CD14-positive monocyte (primary cell): ENCODE measurements at regions not wholly inside any gene's neighbourhood (a gene's known extent, or its start where the extent isn't known, plus 50 kb on each side); places are given as distances from the start of the nearest gene placed in this dataset.

Experiments used
- DNase-seq, 3 donors: peaks; one replicate each; pipeline ENCODE4 v3.0.0-alpha.2; 2011 to 2022
- H2AFZ ChIP-seq: 2 replicates; pipeline ENCODE4 v1.6.0; 2012; ENCODE audit warnings: mild to moderate bottlenecking, low read depth, low read length, inconsistent platforms; ENCODE audit not compliant: insufficient read depth, poor library complexity, severe bottlenecking
- H3K27ac ChIP-seq, 2 donors: 1 replicate in 1 of 2; 2 replicates in 1 of 2; pipeline ENCODE4 v1.5.1; 2012 to 2013; ENCODE audit warnings: low read length in 2 of 2, control low read depth in 1 of 2, inconsistent platforms in 1 of 2, low read depth in 1 of 2, mild to moderate bottlenecking in 1 of 2
- H3K27me3 ChIP-seq, 2 donors: one replicate each; pipeline versions ENCODE4 v1.6.0 to v1.6.1; 2011 to 2013; ENCODE audit warnings: low read length in 2 of 2; ENCODE audit not compliant: control insufficient read depth in 2 of 2, insufficient read depth in 2 of 2
- H3K36me3 ChIP-seq, 2 donors: replicated peaks in 1 of 2; 1 replicate in 1 of 2; 2 replicates in 1 of 2; pipeline versions ENCODE4 v1.5.1 to v1.6.1; 2012 to 2013; ENCODE audit warnings: low read length in 2 of 2, control low read depth in 1 of 2, inconsistent platforms in 1 of 2, mild to moderate bottlenecking in 1 of 2; ENCODE audit not compliant: insufficient read depth in 2 of 2, control insufficient read depth in 1 of 2
- H3K4me1 ChIP-seq, 2 donors: 1 replicate in 1 of 2; 2 replicates in 1 of 2; pipeline versions ENCODE4 v1.5.1 to v1.6.1; 2012 to 2013; ENCODE audit warnings: low read length in 2 of 2, control low read depth in 1 of 2, inconsistent platforms in 1 of 2, mild to moderate bottlenecking in 1 of 2, moderate library complexity in 1 of 2; ENCODE audit not compliant: insufficient read depth in 2 of 2, control insufficient read depth in 1 of 2
- H3K4me2 ChIP-seq: replicated peaks from 2 replicates; pipeline ENCODE3; 2012; ENCODE audit warnings: low read length, moderate library complexity, mild to moderate bottlenecking; ENCODE audit not compliant: poor library complexity, severe bottlenecking; ENCODE audit errors: extremely low read depth
- H3K4me3 ChIP-seq, 3 experiments: fragments of 200-600 bp in 1 of 3; sonication (generic) in 1 of 3; replicated peaks in 1 of 3; 1 replicate in 2 of 3; 2 replicates in 1 of 3; pipeline ENCODE4 v1.5.1; 2011 to 2013; ENCODE audit warnings: low read length in 3 of 3, mild to moderate bottlenecking in 3 of 3, control low read depth in 2 of 3, low read depth in 2 of 3, inconsistent platforms in 1 of 3, moderate library complexity in 1 of 3
- H3K79me2 ChIP-seq: 2 replicates; pipeline ENCODE4 v1.6.0; 2012; ENCODE audit warnings: mild to moderate bottlenecking, control low read depth, inconsistent platforms, low read length, moderate library complexity; ENCODE audit not compliant: insufficient read depth
- H3K9ac ChIP-seq: 2 replicates; pipeline ENCODE4 v1.6.0; 2017; ENCODE audit warnings: low read length, mild to moderate bottlenecking; ENCODE audit not compliant: insufficient read depth, poor library complexity, severe bottlenecking
- H3K9me3 ChIP-seq, 2 donors: replicated peaks in 1 of 2; 1 replicate in 1 of 2; 2 replicates in 1 of 2; pipeline versions ENCODE4 v1.5.1 to v1.6.1; 2012 to 2013; ENCODE audit warnings: low read length in 2 of 2, control low read depth in 1 of 2; ENCODE audit not compliant: control insufficient read depth in 1 of 2, insufficient read depth in 1 of 2
- H4K20me1 ChIP-seq: 2 replicates; pipeline ENCODE4 v1.6.0; 2012; ENCODE audit warnings: mild to moderate bottlenecking, low read length, control low read depth, moderate library complexity; ENCODE audit not compliant: insufficient read depth
- H3K27ac Mint-ChIP-seq, 7 donors: one replicate each; pipeline ENCODE4 v1.8.0; 2020; ENCODE audit warnings: mild to moderate bottlenecking in 7 of 7, mixed read lengths in 7 of 7, moderate library complexity in 6 of 7, inconsistent platforms in 2 of 7
- H3K27me3 Mint-ChIP-seq, 3 donors: one replicate each; pipeline ENCODE4 v1.8.0; 2021 to 2022; ENCODE audit warnings: low read depth in 3 of 3, mild to moderate bottlenecking in 3 of 3, mixed read lengths in 3 of 3, moderate library complexity in 3 of 3, inconsistent platforms in 1 of 3
- H3K36me3 Mint-ChIP-seq, 2 donors: one replicate each; pipeline ENCODE4 v1.8.0; 2020; ENCODE audit warnings: mixed read lengths in 2 of 2, inconsistent platforms in 1 of 2, mild to moderate bottlenecking in 1 of 2
- H3K4me1 Mint-ChIP-seq: one replicate; pipeline ENCODE4 v1.8.0; 2020; ENCODE audit warnings: mild to moderate bottlenecking, mixed read lengths
- H3K4me3 Mint-ChIP-seq, 2 donors: one replicate each; pipeline ENCODE4 v1.8.0; 2020; ENCODE audit warnings: mild to moderate bottlenecking in 2 of 2, mixed read lengths in 2 of 2, moderate library complexity in 1 of 2
- H3K9me3 Mint-ChIP-seq, 7 donors: one replicate each; pipeline ENCODE4 v1.8.0; 2020 to 2022; ENCODE audit warnings: mixed read lengths in 7 of 7, mild to moderate bottlenecking in 6 of 7, moderate library complexity in 6 of 7, inconsistent platforms in 2 of 7
- CTCF ChIP-seq: fragments of 200-600 bp; IDR thresholded peaks from one replicate; pipeline ENCODE4 v1.8.0; 2022; ENCODE audit warnings: antibody characterized with exemption, mild to moderate bottlenecking
- WGBS: methylation state at CpG from one replicate; pipeline ENCODE4 v1.1.5; 2013; ENCODE audit warnings: missing lambda C conversion rate; ENCODE audit not compliant: insufficient coverage; 5-methylcytosine and 5-hydroxymethylcytosine counted together
- intact Hi-C, 2 donors: fragments of 100-400 bp; cut with micrococcal nuclease; formaldehyde crosslinking; loops; one replicate each; pipeline versions ENCODE4 v1.15.0 to v1.15.1; 2023

DNA sequence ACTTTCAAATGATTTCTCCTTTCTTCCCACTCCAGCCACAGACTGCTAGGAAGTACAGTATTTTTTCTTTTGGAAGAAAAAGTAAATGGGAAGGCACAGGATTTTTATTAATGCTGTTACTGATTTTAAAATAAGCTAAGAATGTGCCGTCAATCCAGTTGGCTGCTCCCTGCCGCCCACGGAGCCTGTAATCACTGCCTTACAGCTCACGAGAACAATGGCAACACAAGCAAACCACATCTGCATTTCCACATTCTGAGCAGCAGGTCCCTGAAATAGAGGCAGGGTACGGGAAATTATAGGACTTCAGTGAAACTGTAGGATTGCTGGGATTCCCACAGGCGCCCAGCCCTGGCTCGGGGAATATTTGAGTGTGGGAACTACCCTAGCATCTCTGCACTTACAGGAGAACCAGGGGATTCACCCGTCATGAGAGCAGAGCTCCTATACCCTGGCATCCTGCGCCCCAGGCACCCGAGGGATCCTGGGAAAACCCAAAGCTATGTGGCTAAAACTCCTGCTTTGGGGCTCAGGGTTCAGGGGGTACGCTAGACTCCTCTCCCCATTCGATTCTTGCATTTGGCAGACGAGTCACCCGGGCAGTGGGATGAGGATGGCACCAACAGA lies 72.9 kb upstream of the TNS3 start:
- H2AFZ ChIP-seq, result no peak overlapping the region
- H3K4me3 Mint-ChIP-seq, result no peak overlapping the region
- H3K4me3 ChIP-seq, result no peak overlapping the region
- 91% methylated on average over 10 of the region's 14 CpGs for WGBS
- H3K36me3 Mint-ChIP-seq, result peaks cover 0 to 1% of the 10 kb centered on the region in 2 donors
- H3K36me3 ChIP-seq, result no peaks in the 10 kb centered on the region
- no peak overlapping the region for H3K4me2 ChIP-seq
- no peaks in the 10 kb centered on the region for H3K27me3 ChIP-seq
- no peaks in the 10 kb centered on the region for H4K20me1 ChIP-seq
- H3K27ac Mint-ChIP-seq, result no peak overlapping the region
- no peak for TF ChIP-seq CTCF
- H3K27ac ChIP-seq, result no peak overlapping the region
- H3K4me1 Mint-ChIP-seq, result peaks cover 20% of the 10 kb centered on the region
- H3K9ac ChIP-seq, result no peak overlapping the region
- intact Hi-C loops, result no loop called here
- peaks cover 0 to 2% (median 0%) of the 10 kb centered on the region in 7 donors for H3K9me3 Mint-ChIP-seq
- H3K9me3 ChIP-seq, result no peaks in the 10 kb centered on the region
- peaks cover 3 to 5% (median 3%) of the 10 kb centered on the region in 3 donors for H3K27me3 Mint-ChIP-seq
- no peak for DNase-seq
- H3K4me1 ChIP-seq, result peaks cover 0 to 4% of the 10 kb centered on the region in 2 donors
- no peaks in the 10 kb centered on the region for H3K79me2 ChIP-seq

DNA sequence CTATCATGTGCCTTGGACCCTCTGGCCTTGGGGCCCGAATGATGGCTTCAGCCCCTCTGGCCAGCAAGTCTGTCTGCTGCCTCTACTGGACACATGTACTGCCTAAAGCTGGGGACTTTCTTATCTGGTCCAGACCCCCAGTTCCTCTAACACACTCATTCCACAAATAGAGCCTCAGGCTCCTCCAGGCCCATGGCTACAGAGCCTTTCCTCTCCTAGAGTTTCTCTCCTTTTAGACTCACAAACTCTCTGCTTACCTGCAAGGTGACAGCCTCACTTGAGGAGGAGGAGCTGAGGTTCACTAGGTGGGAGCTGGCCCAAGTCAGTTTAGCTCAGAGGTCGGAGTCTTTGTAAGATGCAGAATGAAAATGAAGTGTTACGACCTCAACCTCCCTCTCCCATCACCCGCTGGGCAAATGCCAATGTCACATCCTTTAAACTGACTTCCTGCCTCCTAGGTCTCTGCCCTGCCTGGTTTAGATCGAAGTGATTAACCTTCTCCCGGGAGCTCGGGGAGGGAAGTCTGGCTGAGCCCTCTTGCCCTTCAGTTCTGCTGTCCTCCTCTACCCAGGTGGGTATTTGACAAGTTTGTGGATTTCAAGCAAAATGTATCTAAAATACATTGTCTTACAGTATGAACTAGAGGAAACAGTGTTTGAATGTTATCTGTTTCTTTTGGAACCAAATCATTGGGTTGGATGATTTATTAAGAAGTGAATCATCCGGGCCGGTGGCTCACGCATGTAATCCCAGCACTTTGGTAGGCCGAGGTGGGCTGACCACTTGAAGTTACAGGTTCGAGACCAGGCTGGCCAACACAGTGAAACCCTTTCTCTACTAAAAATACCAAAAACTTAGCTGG lies 71.9 kb upstream of the TNS3 start:
- Mint-ChIP-seq H3K4me1 (peaks cover 24% of the 10 kb centered on the region), H3K27ac (peak overlapping the region in 2 of 7 donors; percentile 25 to 69), H3K27me3 (peaks cover 3 to 5% (median 3%) of the 10 kb centered on the region in 3 donors), H3K36me3 (peaks cover 0 to 1% of the 10 kb centered on the region in 2 donors), H3K4me3 (no peak overlapping the region), H3K9me3 (peaks cover 0 to 2% (median 0%) of the 10 kb centered on the region in 7 donors)
- WGBS, result 100% methylated on average over 6 of the region's 12 CpGs
- H3K27ac ChIP-seq, result no peak overlapping the region
- no peaks in the 10 kb centered on the region for H3K36me3 ChIP-seq
- intact Hi-C loops, result no loop called here
- H3K4me2 ChIP-seq, result no peak overlapping the region
- H3K4me1 ChIP-seq, result peaks cover 1 to 6% of the 10 kb centered on the region in 2 donors
- no peak for DNase-seq
- H3K27me3 ChIP-seq, result no peaks in the 10 kb centered on the region
- peak overlapping the region; percentile 32 for H2AFZ ChIP-seq
- H3K9ac ChIP-seq, result no peak overlapping the region
- H3K4me3 ChIP-seq, result no peak overlapping the region
- H4K20me1 ChIP-seq, result no peaks in the 10 kb centered on the region
- TF ChIP-seq CTCF, result no peak
- no peaks in the 10 kb centered on the region for H3K9me3 ChIP-seq
- H3K79me2 ChIP-seq, result no peaks in the 10 kb centered on the region
